HG02981 (cell line): ENCODE measurements at regions not wholly inside any gene's neighbourhood (a gene's known extent, or its start where the extent isn't known, plus 50 kb on each side); places are given as distances from the start of the nearest gene placed in this dataset.
"Not testable (repeated sequence)": the region's sequence is repeated elsewhere in the genome, so short reads cannot be mapped to it uniquely, and the experiment has no call there.

Experiments
- ATAC-seq: cut with Tn5 transposase; IDR thresholded peaks from one replicate; pipeline ENCODE4 v1.9.1; 2021; ENCODE audit warnings: mild to moderate bottlenecking, moderate library complexity; ENCODE audit not compliant: unreplicated experiment

- ATAC-seq: no peak
These were observed 159.0 kb upstream of the GALNT2 start for GRCh38 chr1:229907884-229908638.

- no peak for ATAC-seq
These were observed 158.3 kb upstream of the GALNT2 start for GRCh38 chr1:229908689-229909088.

GRCh38 chr1:229913489-229913888 lies 153.5 kb upstream of the GALNT2 start:
- no peak for ATAC-seq

DNA sequence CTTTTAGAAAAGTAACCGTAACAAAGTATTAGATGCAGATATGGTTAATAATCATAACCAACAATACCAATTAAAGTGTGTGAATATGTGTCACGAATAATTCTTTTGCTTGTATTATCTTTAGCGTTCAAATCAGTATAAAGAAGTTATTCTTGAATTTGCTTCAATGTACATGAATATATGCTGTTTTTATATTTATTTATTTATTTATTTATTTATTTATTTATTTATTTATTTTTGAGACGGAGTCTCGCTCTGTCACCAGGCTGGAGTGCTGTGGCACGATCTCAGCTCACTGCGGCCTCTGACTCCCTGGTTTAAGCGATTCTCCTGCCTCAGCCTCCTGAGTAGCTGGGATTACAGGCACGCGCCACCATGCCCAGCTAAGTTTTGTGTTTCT lies 147.6 kb upstream of the GALNT2 start:
- ATAC-seq: not testable (repeated sequence)

GRCh38 chr1:229920683-229921082 lies 146.4 kb upstream of the GALNT2 start:
- no peak for ATAC-seq

DNA sequence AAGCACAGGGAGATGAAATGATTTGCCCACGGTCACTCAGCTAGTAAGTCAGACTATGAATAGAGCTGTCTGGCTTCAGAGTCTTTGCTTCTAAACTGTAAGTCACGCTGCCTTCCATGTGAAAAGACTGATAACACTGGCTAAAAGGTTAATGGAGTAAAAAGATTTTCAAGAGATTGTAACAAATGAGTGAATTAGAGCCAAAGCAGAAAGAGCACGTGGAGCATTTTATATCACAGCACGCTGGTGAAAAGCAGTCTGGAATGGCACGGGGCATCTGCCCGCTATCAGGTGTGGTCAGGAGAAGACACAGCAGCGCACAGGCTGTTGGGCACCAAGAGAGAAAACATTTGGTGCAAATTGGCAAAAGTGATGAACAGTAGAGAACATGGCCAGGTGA lies 144.8 kb upstream of the GALNT2 start:
- ATAC-seq: no peak

DNA sequence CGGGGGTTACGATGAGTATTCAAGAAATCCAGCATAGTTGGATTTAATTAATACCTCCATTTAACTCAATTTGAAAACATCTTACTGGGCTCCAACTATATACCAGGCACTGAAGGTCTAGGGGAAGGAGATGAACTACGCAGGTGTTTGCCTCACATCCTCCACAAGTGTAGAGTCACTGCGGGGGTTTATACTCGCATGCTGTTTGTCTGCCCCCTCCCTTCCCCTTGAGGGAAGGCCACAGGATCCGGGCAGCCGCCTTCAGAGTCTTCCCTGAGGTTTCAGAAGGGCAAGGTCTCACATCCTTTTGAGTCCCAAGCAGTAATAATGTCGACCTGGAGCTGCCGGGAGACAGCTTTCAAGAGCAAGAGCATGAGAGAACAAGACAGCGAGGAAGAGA lies 142.4 kb upstream of the GALNT2 start:
- ATAC-seq: no peak

GRCh38 chr1:229928767-229929166 lies 138.3 kb upstream of the GALNT2 start:
- ATAC-seq: no peak

DNA sequence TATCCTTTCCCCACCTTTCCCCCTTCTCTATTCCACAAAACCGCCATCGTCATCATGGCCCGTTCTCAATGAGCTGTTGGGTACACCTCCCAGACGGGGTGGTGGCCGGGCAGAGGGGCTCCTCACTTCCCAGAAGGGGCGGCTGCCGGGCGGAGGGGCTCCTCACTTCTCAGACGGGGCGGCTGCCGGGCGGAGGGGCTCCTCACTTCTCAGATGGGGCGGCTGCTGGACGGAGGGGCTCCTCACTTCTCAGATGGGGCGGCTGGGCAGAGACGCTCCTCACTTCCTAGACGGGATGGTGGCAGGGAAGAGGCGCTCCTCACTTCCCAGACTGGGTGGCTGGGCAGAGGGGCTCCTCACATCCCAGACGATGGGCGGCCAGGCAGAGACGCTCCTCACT lies 135.3 kb upstream of the GALNT2 start:
- ATAC-seq: not testable (repeated sequence)

DNA sequence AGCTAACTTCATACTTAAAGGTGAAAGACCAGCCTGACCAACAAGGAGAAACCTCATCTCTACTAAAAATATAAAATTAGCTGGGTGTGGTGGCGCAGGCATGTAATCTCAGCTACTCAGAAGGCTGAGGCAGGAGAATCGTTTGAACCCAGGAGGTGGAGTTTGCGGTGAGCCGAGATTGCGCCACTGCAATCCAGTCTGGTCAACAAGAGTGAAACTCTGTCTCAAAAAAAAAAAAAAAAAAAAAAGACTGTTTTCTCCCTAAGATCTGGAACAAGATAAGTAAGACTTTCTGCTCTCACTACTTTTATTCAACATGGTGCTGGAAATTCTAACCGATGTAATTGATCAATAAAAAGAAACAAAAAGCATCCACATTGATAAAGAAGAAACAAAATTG lies 131.9 kb upstream of the GALNT2 start:
- ATAC-seq: not testable (repeated sequence)

- ATAC-seq: no peak
These were observed 128.5 kb upstream of the GALNT2 start for GRCh38 chr1:229938551-229938950.

- no peak for ATAC-seq
These were observed 126.4 kb upstream of the GALNT2 start for GRCh38 chr1:229940684-229941083.

GRCh38 chr1:229941160-229941559 lies 125.9 kb upstream of the GALNT2 start:
- no peak for ATAC-seq

DNA sequence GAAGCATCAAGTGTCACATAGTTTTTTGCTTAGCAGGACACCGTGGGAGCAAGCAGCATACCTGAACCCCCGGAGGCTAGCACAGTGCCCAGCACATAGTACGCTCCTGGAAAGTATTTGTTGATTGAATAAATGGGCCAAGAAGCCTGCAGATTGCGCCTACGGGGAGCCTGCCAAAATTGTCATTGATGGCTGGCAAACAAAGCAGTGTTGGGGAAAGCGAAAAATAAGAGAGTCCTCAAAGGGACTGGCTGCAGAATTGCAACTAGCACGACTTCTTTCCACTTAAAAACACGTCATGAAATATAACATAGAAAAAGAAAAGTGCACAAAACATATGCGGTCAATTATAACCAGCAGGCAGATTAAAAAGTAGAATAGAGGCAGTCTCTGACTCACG lies 125.2 kb upstream of the GALNT2 start:
- ATAC-seq: no peak

- ATAC-seq: no peak
These were observed 124.5 kb upstream of the GALNT2 start for GRCh38 chr1:229942501-229942900.

DNA sequence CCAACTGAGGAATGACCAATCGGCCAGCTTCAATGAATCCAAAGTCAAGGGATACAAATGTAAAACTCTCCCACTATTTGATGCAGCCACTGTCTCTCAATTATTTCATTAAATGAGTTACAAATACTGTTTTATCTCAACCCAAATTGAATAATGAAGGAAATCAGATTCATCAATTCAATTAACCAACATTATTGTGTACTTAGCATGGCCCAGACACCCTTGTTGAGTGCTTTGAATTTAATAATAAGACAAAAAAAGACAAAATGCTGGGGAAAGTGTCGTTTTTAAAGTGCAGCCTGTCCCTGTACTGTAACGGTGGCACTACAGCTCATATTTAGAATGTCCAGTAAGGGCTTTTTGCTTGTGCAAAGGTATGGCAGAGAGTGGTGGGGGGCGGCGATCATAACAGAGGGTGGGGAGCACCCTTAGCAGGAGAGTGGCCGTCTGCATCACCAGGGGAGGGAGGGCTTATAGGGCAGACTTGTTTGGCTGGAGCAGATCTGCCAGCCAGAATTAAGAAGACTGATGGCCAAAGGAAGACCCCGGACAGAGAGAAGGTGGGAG lies 123.8 kb upstream of the GALNT2 start:
- no peak for ATAC-seq

GRCh38 chr1:229943988-229944743 lies 122.9 kb upstream of the GALNT2 start:
- no peak for ATAC-seq

GRCh38 chr1:229945795-229946194 lies 121.2 kb upstream of the GALNT2 start:
- no peak for ATAC-seq

DNA sequence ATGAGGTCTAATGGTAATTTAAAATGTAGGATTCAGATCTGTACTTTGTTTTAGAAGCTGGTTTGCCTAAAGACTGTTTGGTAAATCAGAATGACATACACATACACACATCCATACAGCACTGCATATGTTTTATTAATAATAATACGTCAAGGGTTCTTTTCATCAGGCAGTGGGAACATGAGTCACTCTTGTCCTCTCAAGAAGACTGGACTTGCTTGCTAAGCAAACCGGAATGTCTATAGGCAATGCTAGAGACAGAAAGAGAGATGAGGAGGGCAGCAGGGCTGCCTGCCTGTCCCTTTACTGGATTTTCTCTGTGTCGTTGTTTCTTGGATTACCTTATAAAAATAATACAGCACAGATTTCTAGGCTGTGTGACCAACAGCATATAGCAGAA lies 119.1 kb upstream of the GALNT2 start:
- ATAC-seq: no peak

GRCh38 chr1:229948438-229948837 lies 118.6 kb upstream of the GALNT2 start:
- no peak for ATAC-seq

- ATAC-seq: no peak
These were observed 117.5 kb upstream of the GALNT2 start for GRCh38 chr1:229949500-229949899.

GRCh38 chr1:229950020-229950419 lies 117.0 kb upstream of the GALNT2 start:
- no peak for ATAC-seq
